Epithelial cell of prostate (primary cell): ENCODE measurements at regions not wholly inside any gene's neighbourhood (a gene's known extent, or its start where the extent isn't known, plus 50 kb on each side); places are given as distances from the start of the nearest gene placed in this dataset.
A peak's percentile ranks its signal among the peaks of the same experiment; 100 is the strongest.
"Not testable (repeated sequence)": the region's sequence is repeated elsewhere in the genome, so short reads cannot be mapped to it uniquely, and the experiment has no call there.

Experiments used
- DNase-seq: peaks from one replicate; pipeline ENCODE4 v3.0.0-alpha.2; 2011; ENCODE audit warnings: low read depth, low spot score
- H3K27ac ChIP-seq: fragments of 450-650 bp; 2 replicates; pipeline ENCODE4 v1.5.1; 2017; ENCODE audit warnings: mild to moderate bottlenecking

GRCh38 chr5:130964231-130965202 lies 200.5 kb downstream of the HINT1 start:
- peak overlapping the region; percentile 5 for H3K27ac ChIP-seq
- DNase-seq: no peak

- no peak for DNase-seq
- H3K27ac ChIP-seq: no peak overlapping the region
Observed at GRCh38 chr5:130963798-130964197, 201.3 kb downstream of the HINT1 start.

GRCh38 chr5:130957151-130957550 lies 207.9 kb downstream of the HINT1 start:
- DNase-seq: no peak

GRCh38 chr5:130955041-130955440 lies 210.0 kb downstream of the HINT1 start:
- no peak overlapping the region for H3K27ac ChIP-seq
- no peak for DNase-seq

More at GRCh38 chr5:130957151-130957550, 207.9 kb downstream of the HINT1 start:
- no peak overlapping the region for H3K27ac ChIP-seq

GRCh38 chr5:130954336-130954735 lies 210.7 kb downstream of the HINT1 start:
- no peak overlapping the region for H3K27ac ChIP-seq
- no peak for DNase-seq

- DNase-seq: no peak
- H3K27ac ChIP-seq: no peak overlapping the region
Observed at GRCh38 chr5:130939059-130939458, 226.0 kb downstream of the HINT1 start.

- no peak overlapping the region for H3K27ac ChIP-seq
- no peak for DNase-seq
Observed at GRCh38 chr5:130937046-130937445, 228.0 kb downstream of the HINT1 start.

- H3K27ac ChIP-seq: no peak overlapping the region
Observed at GRCh38 chr5:130923543-130924124, 241.4 kb downstream of the HINT1 start.

GRCh38 chr5:130912088-130912487 lies 253.0 kb downstream of the HINT1 start:
- no peak overlapping the region for H3K27ac ChIP-seq
- no peak for DNase-seq

More at GRCh38 chr5:130923543-130924124, 241.4 kb downstream of the HINT1 start:
- no peak for DNase-seq

- no peak for DNase-seq
- H3K27ac ChIP-seq: no peak overlapping the region
Observed at GRCh38 chr5:130908186-130908585, 256.9 kb downstream of the HINT1 start.

- H3K27ac ChIP-seq, DNase-seq: not testable (repeated sequence)
Observed at GRCh38 chr5:130897537-130898195, 267.4 kb downstream of the HINT1 start.

- H3K27ac ChIP-seq, DNase-seq: not testable (repeated sequence)
Observed at GRCh38 chr5:130897181-130897536, 267.9 kb downstream of the HINT1 start.

- DNase-seq: no peak
- no peak overlapping the region for H3K27ac ChIP-seq
Observed at GRCh38 chr5:130896636-130897035, 268.4 kb downstream of the HINT1 start.

GRCh38 chr5:130893006-130893405 lies 272.1 kb downstream of the HINT1 start:
- DNase-seq: no peak
- no peak overlapping the region for H3K27ac ChIP-seq

- DNase-seq: no peak
- no peak overlapping the region for H3K27ac ChIP-seq
Observed at GRCh38 chr5:130890610-130891009, 274.4 kb downstream of the HINT1 start.

GRCh38 chr5:130885691-130886090 lies 279.4 kb downstream of the HINT1 start:
- DNase-seq: no peak
- H3K27ac ChIP-seq: no peak overlapping the region

GRCh38 chr5:130885027-130885426 lies 280.0 kb downstream of the HINT1 start:
- DNase-seq: no peak
- no peak overlapping the region for H3K27ac ChIP-seq

GRCh38 chr5:130884023-130884422 lies 281.0 kb downstream of the HINT1 start:
- DNase-seq: no peak
- no peak overlapping the region for H3K27ac ChIP-seq

- DNase-seq: no peak
- H3K27ac ChIP-seq: no peak overlapping the region
Observed at GRCh38 chr5:130875656-130876055, 289.4 kb downstream of the HINT1 start.

- DNase-seq: no peak
- H3K27ac ChIP-seq: no peak overlapping the region
Observed at GRCh38 chr5:130874861-130875417, 290.1 kb downstream of the HINT1 start.
